Ovary (tissue), 7 donors: ENCODE measurements at regions not wholly inside any gene's neighbourhood (a gene's known extent, or its start where the extent isn't known, plus 50 kb on each side); places are given as distances from the start of the nearest gene placed in this dataset.
"Not testable (repeated sequence)": the region's sequence is repeated elsewhere in the genome, so short reads cannot be mapped to it uniquely, and the experiment has no call there.

Experiments
- DNase-seq, 5 donors: peaks; one replicate each; pipeline ENCODE4 v3.0.0-alpha.2; 2019 to 2020
- H3K27ac ChIP-seq, 2 donors: fragments of 200-600 bp; one replicate each; pipeline versions ENCODE4 v1.5.1 to v1.8.0; 2019 to 2022
- H3K27me3 ChIP-seq: fragments of 200-600 bp; one replicate; pipeline ENCODE4 v1.8.0; 2022
- H3K36me3 ChIP-seq: fragments of 200-600 bp; sonication (generic); one replicate; pipeline ENCODE4 v1.5.1; 2019
- H3K4me1 ChIP-seq: one replicate; pipeline ENCODE4 v1.8.1; 2013; ENCODE audit warnings: mild to moderate bottlenecking, moderate library complexity; ENCODE audit not compliant: insufficient read depth
- H3K4me3 ChIP-seq: fragments of 200-600 bp; sonication (generic); one replicate; pipeline ENCODE4 v1.5.1; 2017
- H3K9me3 ChIP-seq, 2 donors: fragments of 200-600 bp in 1 of 2; sonication (generic) in 1 of 2; one replicate each; pipeline versions ENCODE4 v1.5.1 to v1.8.1; 2013 to 2019; ENCODE audit warnings: mild to moderate bottlenecking in 1 of 2, moderate library complexity in 1 of 2
- EP300 ChIP-seq: sonication (generic); formaldehyde crosslinking; IDR thresholded peaks from one replicate; pipeline ENCODE4 v1.6.1; 2017; ENCODE audit warnings: antibody characterized with exemption
- POLR2A ChIP-seq: fragments of 450-650 bp; IDR thresholded peaks from one replicate; pipeline ENCODE4 v1.6.1; 2017; ENCODE audit warnings: antibody characterized with exemption, mild to moderate bottlenecking, moderate library complexity
- WGBS, 3 donors: extraction: QIAGEN DNeasy Blood & Tissue Kit in 1 of 3; methylation state at CpG; one replicate each; pipeline versions ENCODE4 v1.1.5 to v1.1.7; 2013 to 2017; 5-methylcytosine and 5-hydroxymethylcytosine counted together
- intact Hi-C, 4 donors: fragments of 100-400 bp; cut with DNase I; formaldehyde crosslinking; loops; one replicate each; pipeline versions ENCODE4 v1.11.0 to v1.15.1; 2022 to 2023
- TF ChIP-seq, protein P1 (sequence below), 3 donors: fragments of 450-650 bp in 2 of 3; fragments of 200-600 bp in 1 of 3; IDR thresholded peaks; one replicate each; pipeline versions ENCODE4 v1.5.1 to v1.8.0; 2016 to 2022; ENCODE audit warnings: antibody characterized with exemption in 3 of 3, mild to moderate bottlenecking in 1 of 3
- donor health status: DM: no; HTN: no; CAD: no; lungs with moderate emphysema.
- donor health status: DM: no; HTN: no; CAD: no.
- donor health status: Bipolar disorder and iron deficiency.
- donor health status: DM: no; HTN: no; CAD: no.
- donor health status: DM: yes; HTN: yes; CAD: no.

DNA sequence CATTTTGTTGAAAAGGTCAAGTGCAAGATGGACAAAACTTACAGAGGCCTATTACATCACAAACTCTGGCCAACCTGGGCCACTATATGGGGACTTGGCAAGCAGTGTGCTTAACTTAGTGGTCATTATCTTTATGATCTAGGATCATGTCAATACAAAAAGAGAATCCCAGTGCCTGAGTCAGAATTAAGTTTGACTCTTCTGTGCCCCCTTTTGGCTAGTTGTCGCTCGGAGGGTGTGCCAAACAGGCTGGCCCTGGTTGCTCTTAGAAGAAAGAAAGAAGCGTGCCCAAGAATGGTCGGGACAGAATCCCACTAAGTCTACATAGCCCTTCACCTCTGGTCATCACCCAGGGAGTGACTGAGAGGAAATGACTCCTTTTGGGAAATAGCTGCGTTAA lies 100.1 kb downstream of the EIF4E start:
- WGBS, 3 donors = 74 to 81% (median 76%) methylated on average over 5 of the region's 5 CpGs
- Histone ChIP-seq H3K9me3 (no peaks in the 10 kb centered on the region), H3K4me3 (no peak overlapping the region), H3K27ac (no peak overlapping the region), H3K36me3 (no peaks in the 10 kb centered on the region), H3K4me1 (no peaks in the 10 kb centered on the region), H3K27me3 (no peaks in the 10 kb centered on the region)
- TF ChIP-seq, protein P1, sequence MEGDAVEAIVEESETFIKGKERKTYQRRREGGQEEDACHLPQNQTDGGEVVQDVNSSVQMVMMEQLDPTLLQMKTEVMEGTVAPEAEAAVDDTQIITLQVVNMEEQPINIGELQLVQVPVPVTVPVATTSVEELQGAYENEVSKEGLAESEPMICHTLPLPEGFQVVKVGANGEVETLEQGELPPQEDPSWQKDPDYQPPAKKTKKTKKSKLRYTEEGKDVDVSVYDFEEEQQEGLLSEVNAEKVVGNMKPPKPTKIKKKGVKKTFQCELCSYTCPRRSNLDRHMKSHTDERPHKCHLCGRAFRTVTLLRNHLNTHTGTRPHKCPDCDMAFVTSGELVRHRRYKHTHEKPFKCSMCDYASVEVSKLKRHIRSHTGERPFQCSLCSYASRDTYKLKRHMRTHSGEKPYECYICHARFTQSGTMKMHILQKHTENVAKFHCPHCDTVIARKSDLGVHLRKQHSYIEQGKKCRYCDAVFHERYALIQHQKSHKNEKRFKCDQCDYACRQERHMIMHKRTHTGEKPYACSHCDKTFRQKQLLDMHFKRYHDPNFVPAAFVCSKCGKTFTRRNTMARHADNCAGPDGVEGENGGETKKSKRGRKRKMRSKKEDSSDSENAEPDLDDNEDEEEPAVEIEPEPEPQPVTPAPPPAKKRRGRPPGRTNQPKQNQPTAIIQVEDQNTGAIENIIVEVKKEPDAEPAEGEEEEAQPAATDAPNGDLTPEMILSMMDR (IDR thresholded peaks at IDR 0.05) = no peak
- no peak for TF ChIP-seq EP300
- no peak for TF ChIP-seq POLR2A
- DNase-seq = no peak
- intact Hi-C loops = no loop called here

DNA sequence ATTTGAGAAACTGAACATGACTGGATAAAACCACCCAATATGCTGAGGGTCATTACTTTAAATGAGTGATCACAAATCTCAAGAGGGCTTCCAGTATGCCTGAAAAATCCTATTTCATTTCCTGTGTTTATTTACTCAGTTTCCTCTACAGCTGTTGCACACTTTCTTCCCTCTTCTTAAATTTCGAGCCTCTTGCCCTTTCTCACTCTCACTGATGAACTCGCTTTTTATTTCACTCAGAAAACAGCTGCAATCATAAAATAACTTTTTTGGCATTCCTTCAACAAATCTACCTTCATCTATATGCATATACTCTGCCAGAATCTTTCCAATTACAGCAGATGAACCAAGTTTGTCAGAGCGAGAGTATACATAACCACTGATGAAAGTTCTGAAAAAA lies 101.3 kb downstream of the EIF4E start:
- Histone ChIP-seq H3K4me1 (no peaks in the 10 kb centered on the region), H3K9me3 (no peaks in the 10 kb centered on the region), H3K27me3 (no peaks in the 10 kb centered on the region), H3K4me3 (no peak overlapping the region), H3K36me3 (no peaks in the 10 kb centered on the region), H3K27ac (no peak overlapping the region)
- intact Hi-C loops = no loop called here
- WGBS, 3 donors = 69 to 74% (median 70%) methylated on average over 3 of the region's 3 CpGs
- DNase-seq = no peak
- no peak for TF ChIP-seq EP300
- TF ChIP-seq POLR2A = no peak
- TF ChIP-seq, protein P1 (IDR thresholded peaks at IDR 0.05) = no peak

DNA sequence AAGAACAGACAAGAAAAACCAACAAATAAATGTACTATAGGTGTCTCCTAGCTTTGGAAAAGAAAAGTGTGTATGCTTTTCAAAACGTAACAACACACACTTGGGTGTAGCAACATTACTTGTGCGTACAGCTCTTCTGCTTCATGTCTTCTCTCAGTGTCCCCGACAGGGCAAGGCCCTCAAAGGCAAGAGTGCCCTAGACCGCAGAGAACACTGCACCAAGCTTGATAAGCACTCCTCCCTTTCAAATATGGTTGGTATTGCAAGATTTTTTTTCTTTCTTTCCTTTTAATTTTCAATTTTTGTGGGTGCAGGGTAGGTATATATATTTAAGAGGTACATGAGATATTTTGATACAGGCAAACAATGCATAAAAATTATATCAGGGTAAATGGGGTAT lies 106.8 kb downstream of the EIF4E start:
- H3K4me1 ChIP-seq = no peaks in the 10 kb centered on the region
- TF ChIP-seq, protein P1 (IDR thresholded peaks at IDR 0.05) = no peak
- TF ChIP-seq EP300 (no peak), POLR2A (no peak)
- no peaks in the 10 kb centered on the region for H3K9me3 ChIP-seq
- no peak overlapping the region for H3K27ac ChIP-seq
- H3K27me3 ChIP-seq = no peaks in the 10 kb centered on the region
- H3K4me3 ChIP-seq = no peak overlapping the region
- intact Hi-C loops = no loop called here
- DNase-seq = no peak
- H3K36me3 ChIP-seq = no peaks in the 10 kb centered on the region
- 88 to 91% (median 90%) methylated on average over 4 of the region's 4 CpGs for WGBS, 3 donors

DNA sequence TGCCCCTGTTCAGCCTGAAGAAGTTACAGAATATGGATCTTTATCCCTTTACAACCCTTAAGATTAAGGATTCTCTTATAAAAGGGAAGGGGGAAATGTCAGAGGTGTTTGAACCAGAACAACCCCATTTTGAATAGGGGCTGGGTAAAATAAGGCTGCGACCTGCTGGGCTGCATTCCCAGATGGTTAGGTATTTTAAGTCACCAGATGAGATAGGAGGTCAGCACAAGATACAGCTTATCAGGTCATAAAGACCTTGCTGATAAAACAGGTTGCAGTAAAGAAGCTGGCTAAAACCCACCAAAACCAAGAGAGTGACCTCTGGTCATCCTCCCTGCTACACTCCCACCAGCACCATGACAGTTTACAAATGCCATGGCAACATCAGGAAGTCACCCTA lies 110.8 kb downstream of the EIF4E start:
- 79 to 95% (median 88%) methylated on average over 1 of the region's 1 CpG for WGBS, 3 donors
- H3K4me1 ChIP-seq, H3K27ac ChIP-seq, H3K9me3 ChIP-seq, H3K27me3 ChIP-seq, DNase-seq, intact Hi-C loops, H3K4me3 ChIP-seq, H3K36me3 ChIP-seq: not testable (repeated sequence)

DNA sequence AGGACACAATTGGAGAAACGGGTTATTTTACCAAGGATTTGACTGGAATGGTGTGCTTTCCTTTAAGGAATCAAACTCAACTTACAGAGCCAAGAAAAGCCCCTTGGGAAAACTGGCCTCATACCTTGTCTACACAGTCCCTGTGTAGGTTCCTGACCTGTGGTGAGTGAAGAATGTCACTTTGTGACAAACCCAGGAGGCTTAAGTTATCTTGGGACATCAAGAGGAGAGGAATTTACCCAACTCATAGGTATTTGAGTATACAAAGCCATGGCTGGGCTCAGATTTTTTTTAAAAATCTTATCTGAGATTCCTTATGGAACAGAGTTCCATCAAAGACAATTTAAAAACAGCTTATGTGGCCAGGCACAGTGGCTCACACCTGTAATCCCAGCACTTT lies 112.1 kb downstream of the EIF4E start:
- intact Hi-C loops = no loop called here
- Histone ChIP-seq H3K4me1 (no peaks in the 10 kb centered on the region), H3K9me3 (no peaks in the 10 kb centered on the region), H3K4me3 (no peak overlapping the region), H3K27ac (no peak overlapping the region), H3K27me3 (no peaks in the 10 kb centered on the region), H3K36me3 (no peaks in the 10 kb centered on the region)
- DNase-seq = no peak
- TF ChIP-seq, protein P1 (IDR thresholded peaks at IDR 0.05) = no peak
- no peak for TF ChIP-seq EP300
- no peak for TF ChIP-seq POLR2A
- WGBS, 3 donors = 69 to 89% (median 81%) methylated on average over 1 of the region's 1 CpG
